Epithelial cell of prostate (primary cell): ENCODE measurements at regions not wholly inside any gene's neighbourhood (a gene's known extent, or its start where the extent isn't known, plus 50 kb on each side); places are given as distances from the start of the nearest gene placed in this dataset.
"Not testable (repeated sequence)": the region's sequence is repeated elsewhere in the genome, so short reads cannot be mapped to it uniquely, and the experiment has no call there.

Experiments used
- DNase-seq: peaks from one replicate; pipeline ENCODE4 v3.0.0-alpha.2; 2011; ENCODE audit warnings: low read depth, low spot score
- H3K27ac ChIP-seq: fragments of 450-650 bp; 2 replicates; pipeline ENCODE4 v1.5.1; 2017; ENCODE audit warnings: mild to moderate bottlenecking

DNA sequence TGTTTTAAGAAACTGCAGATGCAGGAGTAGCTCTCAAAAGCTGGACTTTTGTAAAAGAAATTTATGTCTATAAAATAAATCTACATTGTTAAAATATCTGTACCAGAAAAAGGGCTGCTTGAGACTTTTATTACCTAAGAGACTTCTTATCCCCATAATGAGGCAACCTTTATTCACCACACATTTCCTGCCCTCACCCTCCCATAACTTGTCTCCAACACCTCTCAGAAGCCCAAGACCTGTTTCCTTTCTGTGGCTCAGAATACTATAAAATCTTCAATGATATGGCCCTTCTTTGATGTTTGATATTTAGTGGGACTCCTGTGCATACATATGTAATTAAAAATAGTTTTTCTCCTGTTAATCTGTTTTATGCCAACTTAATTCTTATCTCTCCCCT, 141.5 kb upstream of the FER start:
- no peak for DNase-seq
- no peak overlapping the region for H3K27ac ChIP-seq

DNA sequence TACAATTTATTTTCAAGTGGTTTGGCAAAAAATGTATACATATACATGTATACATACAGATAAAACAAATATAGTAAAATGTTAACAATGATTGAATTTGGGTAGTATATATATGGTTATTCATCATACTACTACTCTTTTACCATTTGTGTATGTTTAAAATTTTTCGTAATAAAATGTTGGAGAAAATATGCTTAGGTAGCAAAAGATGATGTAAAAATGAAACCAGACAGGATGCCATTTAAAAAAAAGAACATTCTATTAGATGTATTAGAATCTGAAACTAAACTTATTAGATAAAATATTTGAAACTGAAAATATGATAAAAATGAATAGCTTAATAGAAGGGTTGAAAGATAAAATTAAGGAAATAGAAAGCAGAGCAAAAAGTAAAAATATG, 144.9 kb upstream of the FER start:
- no peak for DNase-seq

DNA sequence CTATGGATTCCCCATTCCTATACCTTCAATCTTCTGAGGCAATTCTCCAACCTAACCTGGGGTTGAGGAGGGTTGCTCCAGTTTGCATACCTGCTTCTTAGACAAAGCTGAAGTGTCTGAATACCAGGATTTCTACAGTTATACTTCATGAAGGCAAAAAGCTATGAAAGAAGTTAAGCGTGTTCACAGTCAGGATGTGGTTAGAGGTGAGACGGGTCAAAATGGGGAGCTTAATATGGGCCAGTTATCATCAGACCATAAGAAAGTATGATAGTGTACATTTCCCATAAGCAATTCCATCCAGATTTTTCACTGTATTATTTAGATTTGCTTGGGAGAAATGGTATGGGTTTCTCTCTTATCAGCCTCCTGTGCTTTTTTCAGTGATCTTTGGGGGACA, 156.9 kb upstream of the FER start:
- DNase-seq: no peak
- no peak overlapping the region for H3K27ac ChIP-seq

More for the DNA sequence above, 144.9 kb upstream of the FER start:
- H3K27ac ChIP-seq: no peak overlapping the region

DNA sequence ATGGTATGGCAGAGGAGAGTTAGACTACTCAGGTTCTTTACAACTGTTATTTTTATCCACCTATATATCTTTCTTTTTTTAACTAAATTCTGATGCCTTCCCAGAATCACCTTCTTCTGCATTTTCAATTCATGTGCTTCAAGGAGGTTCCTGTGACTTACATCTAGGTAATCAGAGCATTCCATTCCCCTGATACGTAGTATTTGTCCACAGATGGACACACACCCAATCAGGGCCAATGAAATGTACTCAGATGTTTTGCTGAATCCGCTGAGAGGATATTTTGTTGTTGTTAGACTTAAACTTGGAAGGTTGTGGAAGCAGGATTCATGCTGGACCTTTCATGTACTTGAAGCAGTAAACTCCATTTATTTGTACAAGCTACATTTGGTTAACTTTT, 159.4 kb upstream of the FER start:
- DNase-seq: no peak
- H3K27ac ChIP-seq: no peak overlapping the region

DNA sequence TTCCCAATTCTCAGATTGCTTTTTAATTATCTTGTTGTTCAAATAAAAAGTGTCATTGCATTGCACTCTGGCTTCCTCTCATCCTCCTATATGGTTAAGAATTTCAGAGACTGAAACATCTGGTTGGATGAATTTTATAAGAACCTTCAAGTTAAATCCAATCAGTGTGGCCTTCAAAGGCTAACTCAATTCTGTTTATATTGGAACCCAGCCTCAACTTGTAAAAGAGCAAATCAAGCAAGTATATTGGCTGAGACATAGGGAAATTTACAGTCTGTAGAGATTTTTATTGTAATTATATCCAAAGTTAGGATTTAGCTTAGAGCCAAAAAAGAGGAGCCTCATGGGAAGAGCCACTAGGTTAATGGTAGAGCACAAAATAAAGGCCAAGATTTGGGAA, 159.9 kb upstream of the FER start:
- no peak overlapping the region for H3K27ac ChIP-seq
- no peak for DNase-seq

DNA sequence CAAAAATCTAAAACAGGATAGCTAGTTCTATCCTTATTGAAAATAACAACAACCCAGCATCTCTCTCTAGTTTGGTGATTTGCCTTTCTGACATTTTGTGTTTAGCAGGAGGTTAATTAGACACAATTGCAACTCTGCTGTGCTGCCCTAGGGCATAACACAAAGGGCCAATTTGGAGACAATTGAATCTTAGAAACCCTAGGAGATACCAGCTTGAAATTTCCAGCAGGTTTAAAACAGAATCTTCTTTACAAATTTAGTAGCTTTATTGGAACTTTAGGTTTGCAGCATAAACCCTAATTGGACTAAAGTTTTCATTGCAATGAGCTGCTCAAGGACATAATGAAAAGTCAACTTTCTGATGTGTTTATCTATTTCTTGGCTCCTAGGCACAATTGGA, 166.7 kb upstream of the FER start:
- no peak for DNase-seq
- no peak overlapping the region for H3K27ac ChIP-seq

DNA sequence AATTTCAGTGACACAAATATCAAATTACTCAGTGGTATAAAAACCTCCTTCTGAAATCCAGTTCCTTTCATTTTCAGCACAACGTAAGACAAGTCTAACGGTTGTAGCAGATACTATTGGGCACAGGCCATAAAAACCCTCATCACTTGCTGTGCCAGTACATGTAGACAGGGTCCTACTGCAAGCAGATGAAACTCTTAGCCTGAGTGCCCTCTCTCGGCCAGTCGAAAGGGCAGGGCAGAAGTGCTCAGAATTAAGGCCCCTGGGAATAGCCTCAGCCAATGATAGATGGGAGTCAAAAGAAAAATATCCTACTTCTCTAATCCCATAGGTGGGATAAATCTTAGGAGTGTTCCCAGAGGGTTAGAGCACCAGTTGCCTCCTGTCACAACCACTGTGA, 168.5 kb upstream of the FER start:
- no peak for DNase-seq
- no peak overlapping the region for H3K27ac ChIP-seq

DNA sequence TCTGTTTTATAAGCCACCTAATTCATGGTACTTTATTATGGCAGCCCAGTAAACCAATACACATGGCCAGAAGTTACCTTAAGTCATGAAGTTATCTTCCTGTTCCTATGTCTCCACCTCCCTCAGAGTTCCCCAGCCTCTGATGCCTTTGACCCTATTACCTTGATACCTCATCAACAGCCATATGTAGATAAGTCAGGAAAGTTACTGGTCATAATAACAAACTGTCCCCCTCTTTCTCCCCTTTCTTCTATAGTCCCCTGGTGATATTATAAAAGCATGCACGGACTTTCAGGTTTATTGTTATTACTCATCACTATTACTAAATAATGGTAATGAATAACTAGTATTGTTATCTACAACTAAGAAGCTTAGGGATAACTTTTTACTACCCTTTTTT, 168.9 kb upstream of the FER start:
- no peak for DNase-seq
- no peak overlapping the region for H3K27ac ChIP-seq

DNA sequence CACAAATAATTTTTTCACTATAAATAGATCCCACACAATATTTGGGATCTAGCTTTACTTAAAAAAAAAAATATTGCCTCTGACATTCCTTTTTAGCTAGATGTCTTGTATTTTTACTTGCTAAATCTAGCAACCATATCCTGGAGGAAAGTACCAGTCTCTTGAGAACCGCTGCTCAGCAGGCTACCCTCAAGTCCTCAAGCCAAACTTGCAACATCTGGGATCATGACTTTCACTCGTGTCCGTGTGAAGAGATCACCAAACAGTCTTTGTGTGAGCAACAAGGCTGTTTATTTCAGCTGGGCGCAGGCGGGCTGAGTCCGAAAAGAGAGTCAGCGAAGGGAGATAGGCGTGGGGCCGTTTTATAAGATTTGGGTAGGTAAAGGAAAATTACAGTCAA, 180.3 kb upstream of the FER start:
- no peak for DNase-seq
- H3K27ac ChIP-seq: no peak overlapping the region

DNA sequence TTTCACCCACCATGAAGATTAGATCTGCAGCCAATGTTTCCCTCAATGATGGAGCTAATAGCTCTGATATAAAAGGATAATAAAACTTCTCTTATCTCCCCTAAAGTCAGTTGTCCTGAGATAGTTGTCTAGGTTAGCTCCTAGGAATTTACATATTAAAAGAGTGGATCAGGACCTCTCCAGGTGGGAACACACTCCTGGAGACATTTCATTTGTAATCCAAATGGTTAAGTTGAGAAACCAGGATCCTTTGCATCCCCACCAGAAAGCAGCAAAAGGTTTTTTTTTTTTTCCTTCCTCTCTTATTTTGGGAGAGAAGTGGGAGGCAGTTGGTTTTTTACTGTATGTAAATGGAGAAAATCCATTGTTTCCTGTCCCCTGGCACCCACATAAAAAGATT, 182.5 kb upstream of the FBXL17 start:
- DNase-seq: no peak
- H3K27ac ChIP-seq: no peak overlapping the region

DNA sequence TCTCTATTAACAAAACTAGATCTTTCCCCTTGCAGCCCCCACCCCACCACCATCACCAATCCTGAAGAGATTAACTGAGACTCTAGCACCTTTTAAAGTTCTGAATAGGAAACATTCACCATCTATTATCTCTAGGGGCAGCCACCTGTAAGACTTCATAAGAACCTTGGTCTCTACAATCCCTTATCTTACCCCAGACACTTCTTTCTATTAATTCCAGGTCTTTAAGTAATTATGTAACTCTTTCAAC, 180.2 kb upstream of the FBXL17 start:
- no peak overlapping the region for H3K27ac ChIP-seq
- DNase-seq: no peak

DNA sequence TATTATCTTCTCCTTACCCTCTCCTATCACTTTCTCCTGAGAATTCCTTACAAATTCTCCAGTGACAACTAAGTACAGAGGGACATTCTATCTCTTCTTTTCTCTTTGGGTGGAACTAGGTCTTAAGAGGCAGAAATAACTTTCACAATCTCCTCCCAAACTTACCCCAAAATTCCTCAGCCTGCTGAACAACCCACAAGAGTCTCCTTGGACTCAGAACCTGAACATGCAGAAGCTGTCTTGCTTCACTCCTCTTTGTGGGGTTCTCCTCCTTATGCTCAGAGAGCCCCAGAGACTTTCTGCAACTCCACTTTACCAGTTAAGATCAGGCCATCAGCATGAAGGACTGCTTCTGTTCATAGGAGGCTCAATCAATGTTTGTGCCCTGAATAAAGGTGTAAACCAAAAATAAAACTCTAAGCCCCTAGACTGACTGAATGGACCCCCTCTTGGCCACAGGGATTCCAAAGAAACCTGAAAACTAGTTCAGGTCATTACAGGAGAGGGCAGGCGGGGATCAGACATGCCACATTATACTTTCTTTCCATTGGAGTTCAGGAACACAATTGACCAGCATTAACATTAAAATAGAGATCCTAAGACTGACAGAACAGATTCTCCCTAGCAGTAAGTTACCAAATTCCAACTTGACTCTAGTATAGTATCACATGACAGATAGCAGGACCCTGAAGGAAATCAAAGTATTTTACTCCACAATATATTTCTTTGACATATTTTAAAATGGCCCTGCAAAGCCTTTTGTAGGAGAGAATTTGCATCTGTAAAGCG, 179.7 kb upstream of the FBXL17 start:
- DNase-seq: no peak
- no peak overlapping the region for H3K27ac ChIP-seq

DNA sequence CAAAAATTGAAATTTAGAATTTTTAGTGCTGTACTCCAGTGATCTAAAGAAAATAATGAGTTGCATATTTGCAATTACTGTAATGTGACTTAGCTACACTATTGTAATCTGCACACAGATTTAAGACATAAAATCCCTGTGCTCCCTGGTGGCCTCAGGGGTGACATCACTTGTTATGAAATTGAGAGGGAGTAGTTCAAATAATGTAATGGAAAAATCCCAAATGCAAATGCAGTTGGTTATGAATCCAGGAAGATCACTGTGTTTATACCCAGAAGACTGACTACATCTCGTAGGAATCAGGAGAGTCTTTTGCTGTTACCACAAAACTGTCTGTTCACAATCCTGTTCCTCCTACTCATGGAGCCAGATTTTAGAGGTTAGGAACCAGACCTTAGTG, 178.7 kb upstream of the FBXL17 start:
- H3K27ac ChIP-seq: no peak overlapping the region
- DNase-seq: no peak

DNA sequence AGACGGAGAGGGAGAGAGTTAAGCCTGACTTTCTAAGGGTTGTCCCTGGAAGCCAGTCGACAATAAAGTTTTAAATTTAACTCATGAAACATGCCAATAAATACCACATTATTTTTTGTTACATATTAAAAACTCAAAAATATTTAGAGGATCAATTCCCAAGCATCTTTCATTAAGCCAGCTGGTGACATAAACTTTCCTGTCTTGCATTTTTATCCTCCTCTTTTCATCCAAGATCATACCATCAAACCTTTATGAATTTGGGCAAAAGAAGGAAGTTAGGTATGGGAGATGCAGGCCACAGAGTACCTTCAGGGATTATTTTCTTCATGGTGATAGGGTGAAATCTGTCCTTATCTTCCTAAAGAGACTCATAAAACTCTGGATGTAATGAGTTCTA, 178.3 kb upstream of the FBXL17 start:
- H3K27ac ChIP-seq: no peak overlapping the region
- DNase-seq: no peak

DNA sequence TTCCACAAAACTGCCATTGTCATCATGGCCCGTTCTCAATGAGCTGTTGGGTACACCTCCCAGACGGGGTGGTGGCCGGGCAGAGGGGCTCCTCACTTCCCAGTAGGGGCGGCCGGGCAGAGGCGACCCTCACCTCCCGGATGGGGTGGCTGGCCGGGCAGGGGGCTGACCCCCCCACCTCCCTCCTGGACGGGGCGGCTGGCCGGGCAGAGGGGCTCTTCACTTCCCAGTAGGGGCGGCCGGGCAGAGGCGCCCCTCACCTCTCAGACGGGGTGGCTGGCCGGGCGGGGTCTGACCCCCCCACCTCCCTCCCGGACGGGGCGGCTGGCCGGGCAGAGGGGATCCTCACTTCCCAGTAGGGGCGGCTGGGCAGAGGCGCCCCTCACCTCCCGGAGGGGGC, 176.9 kb upstream of the FBXL17 start:
- H3K27ac ChIP-seq: not testable (repeated sequence)

DNA sequence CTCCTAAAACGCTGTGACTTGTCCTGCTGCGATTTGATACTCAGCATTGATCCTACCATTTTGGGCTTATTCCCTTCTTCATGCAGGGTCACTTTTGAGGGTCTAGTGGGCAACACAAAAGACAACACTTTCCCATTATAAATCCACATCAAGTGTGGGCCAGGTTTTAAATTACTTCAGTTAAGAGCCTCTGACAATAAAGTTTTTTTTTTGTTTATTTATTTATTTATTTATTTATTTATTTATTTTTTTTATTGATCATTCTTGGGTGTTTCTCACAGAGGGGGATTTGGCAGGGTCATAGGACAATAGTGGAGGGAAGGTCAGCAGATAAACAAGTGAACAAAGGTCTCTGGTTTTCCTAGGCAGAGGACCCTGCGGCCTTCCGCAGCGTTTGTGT, 176.2 kb upstream of the FBXL17 start:
- DNase-seq, H3K27ac ChIP-seq: not testable (repeated sequence)

More for the DNA sequence above, 176.9 kb upstream of the FBXL17 start:
- DNase-seq: not testable (repeated sequence)

DNA sequence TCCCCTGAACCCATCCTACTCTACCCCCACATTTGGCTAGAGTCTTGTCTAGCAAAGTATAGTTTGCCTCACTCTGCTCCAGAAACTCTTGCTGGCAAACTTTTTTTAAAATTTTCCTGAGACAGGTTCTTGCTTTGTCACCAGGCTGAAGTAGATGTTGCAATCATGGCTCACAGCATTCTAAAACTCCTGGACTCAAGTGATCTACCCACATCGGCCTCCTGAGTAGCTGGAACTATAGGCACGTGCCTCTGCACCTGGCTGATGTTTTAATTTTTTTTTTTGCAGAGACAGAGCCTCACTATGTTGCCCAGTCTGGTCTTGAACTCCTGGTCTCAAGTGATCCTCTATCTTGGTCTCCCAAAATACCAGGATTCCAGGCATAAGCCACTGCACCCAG, 175.8 kb upstream of the FBXL17 start:
- DNase-seq: no peak
- H3K27ac ChIP-seq: no peak overlapping the region

DNA sequence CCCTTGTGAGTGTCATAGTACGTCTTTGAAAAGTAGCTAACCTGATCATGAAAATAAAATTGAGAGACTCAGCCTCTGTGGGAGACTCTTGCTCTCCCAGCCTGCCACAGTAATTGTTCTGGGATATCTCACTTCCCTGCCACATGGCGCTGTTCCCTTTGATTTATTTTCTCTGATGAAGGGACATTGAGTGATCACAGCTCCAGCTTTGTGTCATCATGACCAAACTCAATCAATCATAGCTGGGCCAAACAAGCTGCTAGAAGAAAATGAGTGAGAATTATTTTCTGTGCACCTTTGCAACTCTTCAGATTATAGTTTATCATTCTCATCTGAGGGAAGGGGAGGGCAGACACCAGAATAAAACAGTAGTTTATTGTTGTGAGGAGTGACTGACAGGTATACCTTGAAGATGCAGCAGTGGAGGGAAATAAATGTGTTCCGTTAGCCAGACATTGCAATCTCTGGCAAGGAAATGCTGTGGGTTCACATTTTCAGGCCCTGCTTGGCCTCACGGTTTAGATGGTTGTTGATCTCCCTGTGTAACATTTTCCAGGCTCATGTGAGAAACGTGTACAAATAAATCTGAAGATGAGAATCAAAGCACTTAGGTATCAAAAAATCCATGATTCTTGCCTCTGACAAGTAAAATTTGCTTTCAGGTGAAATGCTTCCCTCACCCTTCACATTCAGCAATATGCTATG, 174.7 kb upstream of the FBXL17 start:
- no peak for DNase-seq
- H3K27ac ChIP-seq: no peak overlapping the region

DNA sequence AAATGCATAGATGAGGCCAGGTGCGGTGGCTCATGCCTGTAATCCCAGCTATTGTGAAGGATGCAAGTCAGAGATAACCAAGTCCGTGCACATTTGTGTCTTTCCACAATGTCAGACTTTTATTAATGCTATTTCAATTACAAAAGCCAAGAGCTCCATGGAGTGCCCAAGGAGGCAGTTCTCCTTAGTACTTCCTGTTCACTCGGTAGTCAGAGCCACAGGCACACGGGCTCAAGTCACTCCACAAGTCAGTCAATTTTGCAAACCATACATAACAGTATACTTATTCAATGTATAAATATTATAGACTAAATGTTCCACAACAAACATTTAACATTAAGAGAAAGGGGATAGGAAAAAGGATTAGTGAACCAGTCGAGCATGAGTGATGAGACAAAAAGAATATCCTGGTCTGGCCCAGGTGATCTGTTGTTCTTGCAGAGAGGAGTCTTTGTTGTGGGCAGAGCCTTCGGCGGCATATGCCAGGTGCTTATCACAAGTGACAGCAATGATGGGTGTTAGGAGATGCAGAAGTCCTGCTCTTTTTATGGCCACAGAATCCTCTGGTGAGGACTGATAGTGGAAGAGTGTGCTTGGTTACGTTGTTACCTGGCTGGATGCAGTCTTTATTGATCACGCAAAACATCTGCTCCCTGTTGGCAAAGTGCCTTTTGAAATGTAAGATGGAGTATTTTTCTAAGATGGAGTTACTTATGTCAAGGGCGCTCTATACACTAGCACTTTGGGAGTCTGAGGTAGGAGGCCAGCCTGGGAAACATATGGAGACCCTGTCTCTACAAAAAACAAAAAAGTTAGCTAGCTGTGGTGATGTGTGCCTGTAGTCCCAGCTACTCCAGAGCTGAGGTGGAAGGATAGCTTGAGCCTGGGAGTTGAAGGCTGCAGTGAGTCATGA, 167.0 kb upstream of the FBXL17 start:
- DNase-seq: no peak
- no peak overlapping the region for H3K27ac ChIP-seq

DNA sequence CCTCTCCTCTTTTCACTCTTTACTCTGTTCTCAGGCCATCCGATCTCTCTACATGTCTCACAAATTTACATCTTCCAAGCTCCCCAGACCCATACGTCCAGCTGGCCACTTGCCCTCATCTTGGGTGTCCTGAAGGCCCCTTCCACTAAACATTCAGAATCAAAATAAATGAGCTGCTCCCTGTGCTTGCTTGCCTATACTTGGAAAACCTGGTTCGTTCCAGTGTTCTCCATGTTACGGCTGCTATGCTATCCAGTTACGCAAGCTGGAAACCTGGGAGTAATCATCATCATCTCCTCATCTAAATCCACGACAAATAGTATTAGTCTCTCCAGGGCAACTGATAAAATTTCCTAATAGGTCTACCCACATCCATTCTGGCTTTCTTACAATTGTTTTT, 165.0 kb upstream of the FBXL17 start:
- no peak for DNase-seq
- no peak overlapping the region for H3K27ac ChIP-seq

DNA sequence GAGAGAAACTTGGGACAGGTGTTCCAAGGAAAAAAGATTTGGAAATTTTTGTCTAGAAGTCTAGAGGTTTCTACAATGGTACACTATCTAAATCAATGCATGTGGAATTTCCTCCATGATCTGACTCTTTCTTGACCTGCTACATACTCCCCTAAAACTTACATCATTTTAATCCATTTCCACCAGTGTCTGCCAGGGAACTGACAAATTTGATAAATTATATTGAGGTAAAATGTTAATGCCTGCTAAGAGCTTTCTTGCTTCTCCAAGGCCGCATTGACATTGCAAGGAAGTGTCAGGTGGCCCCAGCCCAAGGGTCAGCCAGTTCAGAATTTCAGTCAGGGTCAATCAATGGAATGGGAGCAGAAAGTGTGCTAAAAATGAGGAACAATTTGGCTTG, 163.4 kb upstream of the FBXL17 start:
- no peak for DNase-seq
- no peak overlapping the region for H3K27ac ChIP-seq
